OCI-LY7 (cell line): ENCODE measurements at regions not wholly inside any gene's neighbourhood (a gene's known extent, or its start where the extent isn't known, plus 50 kb on each side); places are given as distances from the start of the nearest gene placed in this dataset.

ENCODE experiments used
- EZH2phosphoT487 ChIP-seq: fragments of 200-600 bp; sonication (generic); IDR thresholded peaks from 2 replicates; pipeline ENCODE4 v1.6.1; 2018; ENCODE audit warnings: low read depth, borderline replicate concordance, mild to moderate bottlenecking, mixed run types, antibody characterized with exemption, low read length, moderate library complexity, mixed read lengths
- TF ChIP-seq, protein P1 (sequence below): fragments of 200-600 bp; sonication (generic); conservative IDR thresholded peaks from 2 replicates; pipeline ENCODE4 v1.5.1; 2014; ENCODE audit warnings: mild to moderate bottlenecking, antibody characterized with exemption, low read length, moderate library complexity, mixed read lengths

DNA sequence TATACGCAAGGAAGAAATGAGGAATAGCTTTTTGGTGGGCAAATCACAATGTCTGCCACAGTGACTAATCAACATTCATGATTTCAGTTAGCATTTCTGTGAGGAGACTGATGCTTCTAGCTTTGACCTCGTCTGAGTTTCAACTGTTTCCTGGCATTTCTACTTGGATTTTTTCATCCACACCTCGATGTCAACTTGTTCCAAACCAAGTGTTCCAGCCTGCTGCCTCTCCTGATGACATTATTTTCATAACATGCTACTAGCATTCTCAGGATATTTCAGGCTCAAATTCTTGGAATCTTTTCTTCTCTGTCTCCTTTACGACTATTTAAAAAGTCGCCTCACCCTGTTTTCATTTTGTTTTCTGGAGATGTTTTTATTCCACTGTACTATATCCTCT is 90.3 kb upstream of the TEX13D start:
- TF ChIP-seq, protein P1, sequence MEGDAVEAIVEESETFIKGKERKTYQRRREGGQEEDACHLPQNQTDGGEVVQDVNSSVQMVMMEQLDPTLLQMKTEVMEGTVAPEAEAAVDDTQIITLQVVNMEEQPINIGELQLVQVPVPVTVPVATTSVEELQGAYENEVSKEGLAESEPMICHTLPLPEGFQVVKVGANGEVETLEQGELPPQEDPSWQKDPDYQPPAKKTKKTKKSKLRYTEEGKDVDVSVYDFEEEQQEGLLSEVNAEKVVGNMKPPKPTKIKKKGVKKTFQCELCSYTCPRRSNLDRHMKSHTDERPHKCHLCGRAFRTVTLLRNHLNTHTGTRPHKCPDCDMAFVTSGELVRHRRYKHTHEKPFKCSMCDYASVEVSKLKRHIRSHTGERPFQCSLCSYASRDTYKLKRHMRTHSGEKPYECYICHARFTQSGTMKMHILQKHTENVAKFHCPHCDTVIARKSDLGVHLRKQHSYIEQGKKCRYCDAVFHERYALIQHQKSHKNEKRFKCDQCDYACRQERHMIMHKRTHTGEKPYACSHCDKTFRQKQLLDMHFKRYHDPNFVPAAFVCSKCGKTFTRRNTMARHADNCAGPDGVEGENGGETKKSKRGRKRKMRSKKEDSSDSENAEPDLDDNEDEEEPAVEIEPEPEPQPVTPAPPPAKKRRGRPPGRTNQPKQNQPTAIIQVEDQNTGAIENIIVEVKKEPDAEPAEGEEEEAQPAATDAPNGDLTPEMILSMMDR: no peak
- no peak for TF ChIP-seq EZH2phosphoT487
